GM12891 (cell line): ENCODE measurements at regions not wholly inside any gene's neighbourhood (a gene's known extent, or its start where the extent isn't known, plus 50 kb on each side); places are given as distances from the start of the nearest gene placed in this dataset.

ENCODE experiments used
- DNase-seq: peaks from one replicate; pipeline ENCODE4 v3.0.0; 2011; ENCODE audit warnings: low spot score; ENCODE audit not compliant: insufficient read length
- FAIRE-seq: peaks from 2 replicates; lab custom pipeline; 2011; peaks lifted over from hg19 to GRCh38; lab: Jason Lieb, UNC
- PAX5 ChIP-seq: IDR thresholded peaks from 2 replicates; pipeline ENCODE4 v1.6.1; 2011; ENCODE audit warnings: low read length, moderate library complexity, mild to moderate bottlenecking; ENCODE audit not compliant: insufficient read depth, severe bottlenecking
- POLR2A ChIP-seq: IDR thresholded peaks from 2 replicates; pipeline ENCODE4 v1.6.1; 2011; ENCODE audit warnings: low read depth, low read length, control low read depth
- POLR2AphosphoS5 ChIP-seq: IDR thresholded peaks from 2 replicates; pipeline ENCODE4 v1.6.1; 2011; ENCODE audit warnings: low read depth, low read length, control low read depth
- POU2F2 ChIP-seq: IDR thresholded peaks from 2 replicates; pipeline ENCODE4 v1.6.1; 2011; ENCODE audit warnings: low read depth, mild to moderate bottlenecking, control low read depth, low read length, moderate library complexity
- SPI1 ChIP-seq: IDR thresholded peaks from 2 replicates; pipeline ENCODE4 v1.6.1; 2011; ENCODE audit warnings: low read depth, low read length, control low read depth
- TAF1 ChIP-seq: IDR thresholded peaks from 2 replicates; pipeline ENCODE4 v1.6.1; 2011; ENCODE audit warnings: low read depth, low read length, control low read depth

- FAIRE-seq (no peak), DNase-seq (no peak)
- no peak for TF ChIP-seq POLR2AphosphoS5
- no peak for TF ChIP-seq POU2F2
Observed at GRCh38 chr5:2194949-2195348, 312.2 kb upstream of the IRX4 start.

- FAIRE-seq (no peak), DNase-seq (no peak)
- TF ChIP-seq SPI1, result no peak
- TF ChIP-seq TAF1, result no peak
- no peak for TF ChIP-seq PAX5
- no peak for TF ChIP-seq POLR2A
- no peak for TF ChIP-seq POU2F2
- TF ChIP-seq POLR2AphosphoS5, result no peak
Observed at GRCh38 chr5:2194236-2194555, 311.5 kb upstream of the IRX4 start.

GRCh38 chr5:2193542-2194235 is 311.0 kb upstream of the IRX4 start:
- DNase-seq, result no peak
- FAIRE-seq, result no peak

GRCh38 chr5:2193142-2193541 is 310.4 kb upstream of the IRX4 start:
- DNase-seq, result no peak
- TF ChIP-seq POLR2A (no peak), POLR2AphosphoS5 (no peak), SPI1 (no peak), POU2F2 (no peak), TAF1 (no peak), PAX5 (no peak)

More at GRCh38 chr5:2193542-2194235, 311.0 kb upstream of the IRX4 start:
- TF ChIP-seq POLR2AphosphoS5 (no peak), TAF1 (no peak)

GRCh38 chr5:2192496-2192895 is 309.8 kb upstream of the IRX4 start:
- FAIRE-seq, result no peak
- DNase-seq, result no peak
- TF ChIP-seq PAX5 (no peak), TAF1 (no peak), POLR2A (no peak), POU2F2 (no peak), SPI1 (no peak), POLR2AphosphoS5 (no peak)

More at GRCh38 chr5:2193142-2193541, 310.4 kb upstream of the IRX4 start:
- no peak for FAIRE-seq

- no peak for FAIRE-seq
- DNase-seq, result no peak
- no peak for TF ChIP-seq PAX5
- TF ChIP-seq POLR2A, result no peak
- TF ChIP-seq POU2F2, result no peak
- TF ChIP-seq POLR2AphosphoS5, result no peak
- TF ChIP-seq SPI1, result no peak
- no peak for TF ChIP-seq TAF1
Observed at GRCh38 chr5:2191972-2192371, 309.2 kb upstream of the IRX4 start.

- TF ChIP-seq TAF1 (no peak), POU2F2 (no peak), POLR2AphosphoS5 (no peak), SPI1 (no peak), PAX5 (no peak), POLR2A (no peak)
- no peak for FAIRE-seq
- no peak for DNase-seq
Observed at GRCh38 chr5:2190549-2190948, 307.8 kb upstream of the IRX4 start.

- TF ChIP-seq TAF1, result no peak
- no peak for TF ChIP-seq POU2F2
- no peak for TF ChIP-seq PAX5
- no peak for TF ChIP-seq POLR2AphosphoS5
- TF ChIP-seq POLR2A, result no peak
- no peak for TF ChIP-seq SPI1
- FAIRE-seq (no peak), DNase-seq (no peak)
Observed at GRCh38 chr5:2188661-2189060, 305.9 kb upstream of the IRX4 start.

- TF ChIP-seq POLR2AphosphoS5, result no peak
- no peak for FAIRE-seq
Observed at GRCh38 chr5:2188137-2188536, 305.4 kb upstream of the IRX4 start.

GRCh38 chr5:2187687-2188086 is 305.0 kb upstream of the IRX4 start:
- no peak for DNase-seq
- no peak for TF ChIP-seq PAX5
- no peak for TF ChIP-seq POU2F2
- TF ChIP-seq POLR2AphosphoS5, result no peak
- TF ChIP-seq SPI1, result no peak
- no peak for TF ChIP-seq POLR2A
- TF ChIP-seq TAF1, result no peak
- no peak for FAIRE-seq

More at GRCh38 chr5:2188137-2188536, 305.4 kb upstream of the IRX4 start:
- no peak for DNase-seq
